ENCODE measurements at regions not wholly inside any gene's neighbourhood (a gene's known extent, or its start where the extent isn't known, plus 50 kb on each side); places are given as distances from the start of the nearest gene placed in this dataset.

DNA sequence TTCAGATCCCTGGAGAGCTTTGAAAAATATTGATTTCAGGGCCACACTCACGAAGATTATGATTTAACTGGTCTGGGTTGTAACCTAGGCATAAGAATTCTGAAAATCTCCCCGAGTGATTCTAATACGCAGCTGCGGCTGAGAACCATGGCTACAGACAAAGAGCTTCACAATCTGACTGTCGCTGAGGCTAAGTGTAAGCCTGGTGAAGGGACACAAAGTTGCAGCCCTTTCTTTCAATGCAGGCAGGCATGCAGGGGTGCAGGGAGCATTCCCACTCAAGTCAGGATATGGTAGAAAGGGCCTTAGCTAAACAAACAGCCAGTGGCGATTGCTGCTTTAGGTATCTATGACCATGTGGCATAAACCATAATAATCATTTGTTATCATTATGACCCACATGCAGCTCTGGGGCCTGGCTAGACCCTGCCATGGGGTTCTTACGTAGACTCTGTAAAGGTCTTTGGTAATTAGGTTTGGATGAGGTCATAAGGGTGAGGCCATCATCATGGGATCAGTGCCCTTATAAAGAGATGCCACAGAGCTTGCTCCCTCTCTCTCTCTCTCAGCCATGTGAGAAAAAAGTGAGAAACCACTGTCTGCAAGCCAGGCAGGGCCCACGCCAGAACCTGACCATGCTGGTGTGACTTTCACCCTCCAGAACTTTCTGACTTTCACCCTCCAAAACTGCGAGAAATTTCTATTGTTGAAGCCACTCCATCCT is 88.4 kb upstream of the LANCL2 start:
- intact Hi-C loops (cut with micrococcal nuclease; ENCODE audit: unreplicated experiment): no loop called here
- Mint-ChIP-seq H3K4me1 (ENCODE audit: low read depth, unreplicated experiment) (no peaks in the 10 kb centered on the region), H3K36me3 (ENCODE audit: insufficient read depth, unreplicated experiment) (no peaks in the 10 kb centered on the region), H3K4me3 (ENCODE audit: unreplicated experiment) (no peak overlapping the region), H3K27ac (ENCODE audit: unreplicated experiment) (no peak overlapping the region), H3K9me3 (ENCODE audit: unreplicated experiment) (no peaks in the 10 kb centered on the region), H3K27me3 (ENCODE audit: insufficient read depth, unreplicated experiment) (peaks cover 8% of the 10 kb centered on the region)
- no peak for DNase-seq
- Histone ChIP-seq H3K9me3 (no peaks in the 10 kb centered on the region), H3K4me3 (ENCODE audit: low read depth, low read length) (no peak overlapping the region), H3K27me3 (replicated peaks; ENCODE audit: control insufficient read depth, insufficient read depth, low read length) (no peaks in the 10 kb centered on the region), H3K4me1 (no peaks in the 10 kb centered on the region), H3K36me3 (ENCODE audit: control insufficient read depth, insufficient read depth, low read length) (no peaks in the 10 kb centered on the region)
- ChIA-PET POLR2A (no interaction called here), CTCF (no interaction called here)
- BruUV-seq (replicated peaks): no TSS peak
- no peak for TF ChIP-seq CTCF (IDR thresholded peaks at IDR 0.05; ENCODE audit: insufficient read depth in 1 of 2, low read depth in 1 of 2, low read length in 1 of 2, severe bottlenecking in 1 of 2, unreplicated experiment in 1 of 2)

DNA sequence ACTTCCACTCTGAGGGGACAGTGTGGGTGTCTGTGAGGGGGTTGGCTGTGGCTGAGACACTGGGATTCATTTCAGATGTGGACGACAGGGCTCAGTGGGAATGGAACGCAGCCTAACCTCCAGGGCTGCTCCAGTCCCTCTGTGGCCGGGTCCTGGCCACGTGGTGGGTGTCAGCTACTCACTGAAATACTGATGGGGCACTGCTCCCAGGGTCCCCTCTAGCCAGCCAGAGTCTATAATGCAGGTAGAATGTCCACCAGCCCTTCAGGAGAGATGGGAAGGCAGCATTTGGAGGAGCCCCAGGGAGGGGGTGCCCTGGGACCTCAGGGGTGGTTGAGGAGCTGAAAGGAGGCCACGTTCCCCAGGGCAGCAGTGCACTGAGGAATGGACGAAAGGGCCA is 87.2 kb upstream of the LANCL2 start:
- Mint-ChIP-seq H3K4me1 (ENCODE audit: low read depth, unreplicated experiment) (no peaks in the 10 kb centered on the region), H3K36me3 (ENCODE audit: insufficient read depth, unreplicated experiment) (no peaks in the 10 kb centered on the region), H3K9me3 (ENCODE audit: unreplicated experiment) (no peaks in the 10 kb centered on the region), H3K4me3 (ENCODE audit: unreplicated experiment) (no peak overlapping the region), H3K27ac (ENCODE audit: unreplicated experiment) (no peak overlapping the region), H3K27me3 (ENCODE audit: insufficient read depth, unreplicated experiment) (peaks cover 8% of the 10 kb centered on the region)
- BruUV-seq (replicated peaks): no TSS peak
- H3K27me3 ChIP-seq (replicated peaks; ENCODE audit: control insufficient read depth, insufficient read depth, low read length): no peaks in the 10 kb centered on the region
- ChIA-PET CTCF (no interaction called here), POLR2A (no interaction called here)
- no peak overlapping the region for H3K4me3 ChIP-seq (ENCODE audit: low read depth, low read length)
- no peak for TF ChIP-seq CTCF (IDR thresholded peaks at IDR 0.05; ENCODE audit: insufficient read depth in 1 of 2, low read depth in 1 of 2, low read length in 1 of 2, severe bottlenecking in 1 of 2, unreplicated experiment in 1 of 2)
- no peak for DNase-seq
- intact Hi-C loops (cut with micrococcal nuclease; ENCODE audit: unreplicated experiment): no loop called here
- H3K4me1 ChIP-seq: no peaks in the 10 kb centered on the region
- no peaks in the 10 kb centered on the region for H3K36me3 ChIP-seq (ENCODE audit: control insufficient read depth, insufficient read depth, low read length)
- no peaks in the 10 kb centered on the region for H3K9me3 ChIP-seq

- DNase-seq: no peak
- POLR2A ChIA-PET: no interaction called here
- H3K27me3 Mint-ChIP-seq (ENCODE audit: insufficient read depth, unreplicated experiment): peaks cover 8% of the 10 kb centered on the region
These were observed 86.8 kb upstream of the LANCL2 start for GRCh38 chr7:55278321-55278720.

More at GRCh38 chr7:55278321-55278720, 86.8 kb upstream of the LANCL2 start:
- no peaks in the 10 kb centered on the region for H3K4me1 Mint-ChIP-seq (ENCODE audit: low read depth, unreplicated experiment)
- H3K27ac Mint-ChIP-seq (ENCODE audit: unreplicated experiment): no peak overlapping the region
- no peaks in the 10 kb centered on the region for H3K9me3 Mint-ChIP-seq (ENCODE audit: unreplicated experiment)
- intact Hi-C loops (cut with micrococcal nuclease; ENCODE audit: unreplicated experiment): no loop called here
- Histone ChIP-seq H3K4me1 (no peaks in the 10 kb centered on the region), H3K36me3 (ENCODE audit: control insufficient read depth, insufficient read depth, low read length) (no peaks in the 10 kb centered on the region), H3K9me3 (no peaks in the 10 kb centered on the region), H3K27me3 (replicated peaks; ENCODE audit: control insufficient read depth, insufficient read depth, low read length) (no peaks in the 10 kb centered on the region), H3K4me3 (ENCODE audit: low read depth, low read length) (no peak overlapping the region)
- H3K4me3 Mint-ChIP-seq (ENCODE audit: unreplicated experiment): no peak overlapping the region
- no peaks in the 10 kb centered on the region for H3K36me3 Mint-ChIP-seq (ENCODE audit: insufficient read depth, unreplicated experiment)
- BruUV-seq (replicated peaks): no TSS peak
- no peak for TF ChIP-seq CTCF (IDR thresholded peaks at IDR 0.05; ENCODE audit: insufficient read depth in 1 of 2, low read depth in 1 of 2, low read length in 1 of 2, severe bottlenecking in 1 of 2, unreplicated experiment in 1 of 2)
- CTCF ChIA-PET: no interaction called here

Measured in Caco-2 (cell line).